ENCODE measurements at regions not wholly inside any gene's neighbourhood (a gene's known extent, or its start where the extent isn't known, plus 50 kb on each side); places are given as distances from the start of the nearest gene placed in this dataset.

GRCh38 chr2:121161272-121161671 lies 123.7 kb downstream of the TFCP2L1 start:
- no peak for DNase-seq (ENCODE audit: low spot score in 2 of 2, unreplicated experiment in 2 of 2)
- no peak for TF ChIP-seq CTCF (IDR thresholded peaks at IDR 0.05; ENCODE audit: unreplicated experiment)
- Mint-ChIP-seq H3K27me3 (ENCODE audit: low read depth) (peaks cover 9% of the 10 kb centered on the region), H3K4me1 (no peaks in the 10 kb centered on the region), H3K9me3 (peaks cover 25% of the 10 kb centered on the region), H3K36me3 (peaks cover 8% of the 10 kb centered on the region), H3K4me3 (no peak overlapping the region), H3K27ac (no peak overlapping the region)

- no peak overlapping the region for H3K4me3 Mint-ChIP-seq
- H3K9me3 Mint-ChIP-seq = peaks cover 18% of the 10 kb centered on the region
- H3K27me3 Mint-ChIP-seq (ENCODE audit: low read depth) = peaks cover 6% of the 10 kb centered on the region
- no peak for TF ChIP-seq CTCF (IDR thresholded peaks at IDR 0.05; ENCODE audit: unreplicated experiment)
- no peak overlapping the region for H3K27ac Mint-ChIP-seq
- DNase-seq (ENCODE audit: low spot score in 2 of 2, unreplicated experiment in 2 of 2) = no peak
- no peaks in the 10 kb centered on the region for H3K4me1 Mint-ChIP-seq
- peaks cover 8% of the 10 kb centered on the region for H3K36me3 Mint-ChIP-seq
Observed at GRCh38 chr2:121162893-121163292, 122.1 kb downstream of the TFCP2L1 start.

GRCh38 chr2:121164042-121164441 lies 121.0 kb downstream of the TFCP2L1 start:
- H3K27ac Mint-ChIP-seq = no peak overlapping the region
- peaks cover 2% of the 10 kb centered on the region for H3K27me3 Mint-ChIP-seq (ENCODE audit: low read depth)
- no peak for DNase-seq (ENCODE audit: low spot score in 2 of 2, unreplicated experiment in 2 of 2)
- TF ChIP-seq CTCF (IDR thresholded peaks at IDR 0.05; ENCODE audit: unreplicated experiment) = no peak
- H3K4me3 Mint-ChIP-seq = no peak overlapping the region
- H3K36me3 Mint-ChIP-seq = peaks cover 4% of the 10 kb centered on the region
- H3K4me1 Mint-ChIP-seq = no peaks in the 10 kb centered on the region
- H3K9me3 Mint-ChIP-seq = peaks cover 9% of the 10 kb centered on the region

- no peak for DNase-seq (ENCODE audit: low spot score in 2 of 2, unreplicated experiment in 2 of 2)
- peaks cover 11% of the 10 kb centered on the region for H3K9me3 Mint-ChIP-seq
- peaks cover 6% of the 10 kb centered on the region for H3K36me3 Mint-ChIP-seq
- TF ChIP-seq CTCF (IDR thresholded peaks at IDR 0.05; ENCODE audit: unreplicated experiment) = no peak
- H3K27ac Mint-ChIP-seq = no peak overlapping the region
- peaks cover 2% of the 10 kb centered on the region for H3K27me3 Mint-ChIP-seq (ENCODE audit: low read depth)
- H3K4me3 Mint-ChIP-seq = no peak overlapping the region
- H3K4me1 Mint-ChIP-seq = no peaks in the 10 kb centered on the region
Observed at GRCh38 chr2:121165038-121165542, 119.9 kb downstream of the TFCP2L1 start.
